ENCODE measurements at regions not wholly inside any gene's neighbourhood (a gene's known extent, or its start where the extent isn't known, plus 50 kb on each side); places are given as distances from the start of the nearest gene placed in this dataset.

DNA sequence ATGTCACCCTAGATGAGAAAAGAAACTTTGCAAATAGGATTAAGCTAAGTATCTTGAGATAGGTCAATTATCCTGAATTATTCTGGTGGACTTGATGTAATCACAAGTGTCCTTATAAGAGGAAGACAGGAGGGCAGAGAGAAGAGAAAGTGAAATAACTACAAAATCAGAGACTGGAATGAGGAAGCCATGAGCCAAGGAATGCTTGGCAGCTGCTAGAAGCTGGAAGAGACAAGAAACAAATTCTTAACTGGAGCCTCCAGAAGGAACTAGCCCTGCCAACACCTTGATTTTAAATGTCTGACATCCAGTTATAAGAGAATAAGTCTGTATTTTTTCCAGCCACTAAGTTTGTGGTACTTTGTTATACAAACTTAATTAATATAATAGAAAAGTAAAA, 480.0 kb downstream of the NR2F1-AS1 start:
- ChIA-PET CTCF (interaction anchor here (1.4 kb wide), 1 partner anchor 9 kb away, joined by 7 read pairs; no protein-coding TSS in a partner anchor), POLR2A (no interaction called here)
- H3K4me3 ChIP-seq (ENCODE audit: low read depth, low read length): no peak overlapping the region
- TF ChIP-seq, protein P1, sequence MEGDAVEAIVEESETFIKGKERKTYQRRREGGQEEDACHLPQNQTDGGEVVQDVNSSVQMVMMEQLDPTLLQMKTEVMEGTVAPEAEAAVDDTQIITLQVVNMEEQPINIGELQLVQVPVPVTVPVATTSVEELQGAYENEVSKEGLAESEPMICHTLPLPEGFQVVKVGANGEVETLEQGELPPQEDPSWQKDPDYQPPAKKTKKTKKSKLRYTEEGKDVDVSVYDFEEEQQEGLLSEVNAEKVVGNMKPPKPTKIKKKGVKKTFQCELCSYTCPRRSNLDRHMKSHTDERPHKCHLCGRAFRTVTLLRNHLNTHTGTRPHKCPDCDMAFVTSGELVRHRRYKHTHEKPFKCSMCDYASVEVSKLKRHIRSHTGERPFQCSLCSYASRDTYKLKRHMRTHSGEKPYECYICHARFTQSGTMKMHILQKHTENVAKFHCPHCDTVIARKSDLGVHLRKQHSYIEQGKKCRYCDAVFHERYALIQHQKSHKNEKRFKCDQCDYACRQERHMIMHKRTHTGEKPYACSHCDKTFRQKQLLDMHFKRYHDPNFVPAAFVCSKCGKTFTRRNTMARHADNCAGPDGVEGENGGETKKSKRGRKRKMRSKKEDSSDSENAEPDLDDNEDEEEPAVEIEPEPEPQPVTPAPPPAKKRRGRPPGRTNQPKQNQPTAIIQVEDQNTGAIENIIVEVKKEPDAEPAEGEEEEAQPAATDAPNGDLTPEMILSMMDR (IDR thresholded peaks at IDR 0.05; ENCODE audit: insufficient read depth, low read length, missing control alignments): no peak
- DNase-seq (ENCODE audit: low read depth, low spot score): no peak

DNA sequence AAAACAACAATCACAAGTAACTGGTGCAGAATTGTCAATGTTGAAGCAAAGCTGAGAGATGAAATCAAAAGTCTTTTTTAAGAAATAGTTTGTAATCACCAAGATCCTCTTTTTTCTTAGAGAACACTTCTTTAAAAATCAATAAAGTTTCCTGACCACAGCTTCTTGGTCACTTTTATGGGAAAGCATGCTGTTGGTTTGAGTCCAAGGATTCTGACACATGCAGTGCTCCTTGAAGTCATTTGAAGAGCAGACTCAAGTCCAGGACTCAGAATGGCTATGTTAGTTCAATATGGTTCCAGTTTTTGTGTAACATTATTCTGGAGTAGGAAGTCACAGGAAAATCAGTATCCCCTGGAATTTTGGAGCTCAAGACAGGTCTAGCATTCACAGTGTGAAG, 480.6 kb downstream of the NR2F1-AS1 start:
- DNase-seq (ENCODE audit: low read depth, low spot score): peak; percentile 16
- H3K4me3 ChIP-seq (ENCODE audit: low read depth, low read length): no peak overlapping the region
- ChIA-PET POLR2A (no interaction called here), CTCF (interaction anchor here (1.4 kb wide), 1 partner anchor 8 kb away, joined by 7 read pairs; no protein-coding TSS in a partner anchor)
- TF ChIP-seq, protein P1 (IDR thresholded peaks at IDR 0.05; ENCODE audit: insufficient read depth, low read length, missing control alignments): no peak

DNA sequence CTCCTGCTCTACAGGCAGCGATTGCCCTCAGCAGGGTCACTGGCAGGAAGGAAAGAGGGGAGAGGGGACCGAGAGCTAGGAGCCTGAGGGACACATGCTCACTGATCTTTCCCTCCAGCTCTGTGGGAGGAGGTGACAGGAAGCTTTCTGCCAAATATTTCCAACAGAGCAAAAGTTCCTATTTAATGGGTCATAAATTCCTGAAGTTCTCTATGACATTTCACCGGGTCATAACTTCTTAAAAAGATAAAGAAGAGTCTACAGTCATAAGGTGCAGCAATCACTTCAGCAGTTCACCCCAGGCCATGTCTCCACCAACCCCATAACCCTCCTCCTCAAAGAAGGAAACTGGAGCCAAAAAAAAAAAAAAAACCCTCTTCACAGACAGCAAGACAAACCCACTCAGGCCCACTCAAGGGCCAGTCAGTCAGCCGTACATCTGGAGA, 481.1 kb downstream of the NR2F1-AS1 start:
- DNase-seq (ENCODE audit: low read depth, low spot score): no peak
- CTCF ChIA-PET: interaction anchor here (1.4 kb wide), 1 partner anchor 8 kb away, joined by 7 read pairs; no protein-coding TSS in a partner anchor
- TF ChIP-seq, protein P1 (IDR thresholded peaks at IDR 0.05; ENCODE audit: insufficient read depth, low read length, missing control alignments): no peak
- POLR2A ChIA-PET: no interaction called here
- no peak overlapping the region for H3K4me3 ChIP-seq (ENCODE audit: low read depth, low read length)

DNA sequence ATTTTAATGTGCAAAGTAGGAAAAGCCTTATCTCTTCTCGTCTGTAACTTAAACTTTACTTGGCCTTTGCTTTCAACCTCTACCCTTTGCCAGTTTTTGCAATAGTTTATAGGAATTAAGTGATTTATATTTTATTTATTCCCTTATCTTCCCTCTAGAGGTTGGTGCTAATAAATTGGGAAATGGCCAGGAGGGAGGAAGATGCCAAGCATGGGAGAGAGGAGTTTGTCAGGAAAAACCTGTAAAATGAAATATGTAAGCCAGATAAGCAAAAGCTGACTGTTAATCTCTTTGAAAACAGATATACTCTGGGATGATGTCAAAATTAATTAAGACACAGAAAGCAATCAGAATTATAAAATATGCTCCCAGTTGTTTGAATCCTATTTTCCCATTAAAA, 484.5 kb downstream of the NR2F1-AS1 start:
- POLR2A ChIA-PET: no interaction called here
- CTCF ChIA-PET: no interaction called here
- no peak overlapping the region for H3K4me3 ChIP-seq (ENCODE audit: low read depth, low read length)
- TF ChIP-seq, protein P1 (IDR thresholded peaks at IDR 0.05; ENCODE audit: insufficient read depth, low read length, missing control alignments): no peak
- DNase-seq (ENCODE audit: low read depth, low spot score): no peak

DNA sequence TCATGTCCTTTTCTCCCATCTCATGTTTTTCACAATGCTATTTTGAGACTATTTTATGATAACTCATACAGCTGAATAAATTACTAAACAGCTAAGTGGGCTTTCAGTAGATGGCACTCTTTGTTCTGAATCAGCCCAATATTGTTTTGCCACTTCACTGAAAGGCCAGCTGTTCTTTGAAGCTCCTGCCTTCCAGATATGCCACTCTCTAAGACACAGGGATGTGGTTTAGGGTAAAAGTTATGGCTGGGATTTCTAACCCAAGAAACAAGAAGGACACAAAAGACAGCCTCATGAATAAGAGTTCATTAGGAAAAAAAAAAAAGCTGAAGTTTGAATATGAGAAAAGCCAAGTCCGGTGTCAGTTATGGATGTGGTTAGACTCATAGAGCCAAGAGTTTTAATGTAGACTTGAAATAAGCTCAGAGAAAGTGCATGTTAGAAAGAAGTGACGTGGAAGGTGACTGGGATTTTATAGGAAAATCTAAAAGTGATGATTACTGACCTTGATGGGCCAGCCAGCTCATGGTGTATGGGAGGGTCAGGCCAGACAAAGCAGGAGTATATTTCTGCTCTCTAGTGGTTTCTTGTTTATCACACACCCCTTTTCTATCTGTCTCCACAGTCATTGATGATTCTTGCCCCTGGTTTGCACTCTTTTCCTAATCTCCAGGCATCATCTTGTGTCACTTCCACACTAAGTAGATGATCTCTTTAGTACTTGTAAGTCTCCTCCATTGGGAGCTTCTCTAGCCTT, 488.5 kb downstream of the NR2F1-AS1 start:
- H3K4me3 ChIP-seq (ENCODE audit: low read depth, low read length): no peak overlapping the region
- DNase-seq (ENCODE audit: low read depth, low spot score): no peak
- ChIA-PET POLR2A (no interaction called here), CTCF (interaction anchor here (0.7 to 2.2 kb wide), 9 partner anchors 8 to 708 kb away, joined by 3 to 7 read pairs (median 3); partner anchors contain the start of gene NR2F1-AS1)
- TF ChIP-seq, protein P1 (IDR thresholded peaks at IDR 0.05; ENCODE audit: insufficient read depth, low read length, missing control alignments): peak; percentile 36

DNA sequence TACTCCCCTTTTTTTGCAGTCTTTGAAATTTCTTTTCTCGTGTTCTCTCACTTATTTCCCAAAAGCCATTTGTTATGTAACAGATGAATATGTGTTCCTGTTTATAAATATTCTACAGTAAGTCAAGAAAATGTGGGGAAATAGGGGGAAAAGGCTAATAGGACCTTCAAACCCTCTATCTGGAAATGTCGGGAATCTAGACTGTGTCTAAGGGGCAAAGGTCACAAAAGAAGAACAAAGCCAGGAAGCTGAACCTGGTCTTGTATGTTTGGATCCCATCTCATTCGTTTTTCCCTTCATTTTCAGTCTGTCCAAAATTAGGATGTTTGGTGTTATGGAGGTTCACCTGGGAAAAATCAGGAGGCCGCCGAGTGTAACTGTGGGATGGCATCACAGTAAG, 490.3 kb downstream of the NR2F1-AS1 start:
- no peak for DNase-seq (ENCODE audit: low read depth, low spot score)
- no peak overlapping the region for H3K4me3 ChIP-seq (ENCODE audit: low read depth, low read length)
- ChIA-PET CTCF (interaction anchor here (1.7 to 2.2 kb wide), 2 partner anchors 10 to 710 kb away, joined by 7 read pairs; no protein-coding TSS in a partner anchor), POLR2A (no interaction called here)
- TF ChIP-seq, protein P1 (IDR thresholded peaks at IDR 0.05; ENCODE audit: insufficient read depth, low read length, missing control alignments): no peak

Data from AG04449 (cell line).